NCI-H82 (cell line): ENCODE measurements at regions not wholly inside any gene's neighbourhood (a gene's known extent, or its start where the extent isn't known, plus 50 kb on each side); places are given as distances from the start of the nearest gene placed in this dataset.
"Not testable (repeated sequence)": the region's sequence is repeated elsewhere in the genome, so short reads cannot be mapped to it uniquely, and the experiment has no call there.

Source experiments
- DNase-seq: peaks from one replicate; lab custom pipeline; 2025; lab: John Stamatoyannopoulos, UW

GRCh38 chr9:129561594-129562281, 59.2 kb downstream of the C9orf50 start:
- no peak for DNase-seq

GRCh38 chr9:129560881-129561306, 60.0 kb downstream of the C9orf50 start:
- no peak for DNase-seq

DNA sequence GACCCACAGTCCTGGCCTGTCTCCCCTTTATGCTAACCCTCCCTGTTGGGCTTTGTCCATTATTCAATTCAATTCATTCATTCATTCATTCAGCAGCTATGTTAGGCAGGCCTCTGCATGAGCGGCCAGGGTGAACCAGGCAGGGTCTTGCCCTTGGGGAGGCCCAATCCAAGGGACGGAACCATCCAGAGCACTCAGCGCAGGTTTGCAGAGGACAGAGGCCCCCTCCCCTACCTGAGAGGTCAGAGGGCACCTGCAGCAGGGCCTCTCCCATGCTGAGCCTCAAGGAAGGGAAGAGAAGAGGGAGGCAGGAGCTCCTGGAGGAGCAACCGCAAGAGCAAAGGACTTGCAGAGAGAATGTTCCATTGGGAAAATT, 61.4 kb downstream of the C9orf50 start:
- no peak for DNase-seq

- DNase-seq, result peak; percentile 87
Measured at GRCh38 chr9:129558551-129559505, 62.1 kb downstream of the C9orf50 start.

GRCh38 chr9:129558063-129558550, 62.8 kb downstream of the C9orf50 start:
- no peak for DNase-seq

- DNase-seq, result peak; percentile 90
Measured at GRCh38 chr9:129557192-129558036, 63.5 kb downstream of the C9orf50 start.

DNA sequence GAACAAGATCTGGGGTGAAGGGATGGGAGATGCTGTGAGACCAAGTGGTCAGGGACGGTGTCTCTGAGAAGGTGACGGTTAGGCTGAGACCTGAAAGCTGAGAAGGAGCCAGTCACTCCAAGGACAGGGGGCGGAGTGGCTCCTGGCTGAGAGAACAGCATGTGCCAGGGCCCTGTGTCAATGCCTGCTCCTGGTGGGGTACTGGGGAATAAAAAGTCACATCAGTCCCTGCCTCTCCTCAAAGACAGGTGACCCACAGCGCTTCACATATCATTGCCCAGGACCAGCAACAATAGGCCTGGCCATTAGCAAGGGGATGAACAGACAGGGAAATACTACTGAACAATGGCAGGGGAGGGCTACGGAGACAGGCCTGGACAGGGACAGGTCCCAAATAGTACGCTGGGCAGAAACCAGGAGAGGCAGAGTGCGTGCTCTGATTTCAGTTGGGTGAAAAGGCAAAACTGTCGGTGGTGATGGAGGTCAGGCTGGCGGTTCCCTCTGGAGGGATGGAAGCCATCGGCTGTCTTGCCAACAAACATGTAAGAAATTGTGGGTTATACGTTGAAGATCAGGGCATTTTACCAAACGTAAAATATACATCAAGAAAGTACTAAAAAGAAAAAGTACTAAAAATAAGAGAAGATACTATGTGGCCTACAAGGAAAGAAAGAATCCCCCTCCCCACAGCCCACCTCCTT, 64.3 kb downstream of the C9orf50 start:
- DNase-seq, result no peak

GRCh38 chr9:129555512-129556215, 65.2 kb downstream of the C9orf50 start:
- DNase-seq, result no peak

- peak; percentile 84 for DNase-seq
Measured at GRCh38 chr9:129554649-129555048, 66.3 kb downstream of the C9orf50 start.

DNA sequence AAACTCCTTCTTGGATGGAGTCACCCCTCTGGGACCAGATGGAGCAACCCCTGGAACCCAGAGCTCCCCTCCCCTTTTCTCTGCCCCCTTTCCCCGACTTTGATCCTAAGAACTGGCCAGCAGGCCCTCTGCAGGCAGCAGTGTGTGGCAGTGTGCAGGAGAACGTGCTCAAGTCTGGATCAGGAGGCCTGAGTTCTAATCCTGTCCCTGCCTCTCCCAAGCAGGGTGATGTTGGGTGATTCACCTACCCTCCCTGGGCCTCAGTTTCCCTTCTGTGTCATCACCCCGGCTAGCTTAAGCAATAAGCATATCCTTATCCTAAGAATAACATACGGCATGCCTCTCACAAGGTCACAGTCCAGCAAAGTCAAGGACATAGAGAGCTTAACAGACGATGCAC, 67.6 kb downstream of the C9orf50 start:
- DNase-seq, result peak; percentile 89

DNA sequence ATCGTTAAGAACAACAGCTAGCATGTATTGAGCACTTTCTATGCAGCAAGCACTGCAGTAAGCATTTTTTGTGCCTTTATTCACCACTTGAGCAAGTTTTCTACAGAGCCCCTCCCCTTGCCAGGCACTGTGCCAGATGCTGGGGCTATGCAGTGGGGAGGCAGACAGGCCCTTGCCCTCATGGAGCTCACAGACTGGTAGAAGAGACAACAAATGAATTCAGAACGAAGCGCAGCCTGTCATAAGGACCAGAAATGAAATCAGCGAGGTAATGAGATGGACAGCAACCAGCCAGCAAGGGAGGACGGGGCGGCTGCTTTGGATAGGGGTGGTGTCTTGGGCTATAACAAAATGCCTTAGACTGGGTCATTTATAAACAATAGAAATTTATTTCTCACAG, 68.8 kb downstream of the C9orf50 start:
- DNase-seq, result no peak

- DNase-seq, result no peak
Measured at GRCh38 chr9:129551393-129551973, 69.4 kb downstream of the C9orf50 start.

DNA sequence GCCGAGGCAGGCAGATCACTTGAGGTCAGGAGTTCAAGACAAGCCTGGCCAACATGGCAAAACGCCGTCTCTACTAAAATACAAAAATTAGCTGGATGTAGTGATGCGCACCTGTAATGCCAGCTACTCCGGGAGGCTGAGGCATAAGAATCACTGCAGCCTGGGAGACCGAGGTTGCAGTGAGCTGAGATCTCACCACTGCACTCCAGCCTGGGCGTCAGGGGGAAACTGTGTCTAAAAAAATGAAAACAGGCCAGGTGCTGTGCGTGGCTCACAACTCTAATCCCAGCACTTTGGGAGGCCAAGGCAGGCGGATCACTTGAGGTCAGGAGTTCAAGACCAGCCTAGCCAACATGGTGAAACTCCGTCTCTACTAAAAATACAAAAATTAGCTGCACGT, 69.9 kb downstream of the C9orf50 start:
- not testable (repeated sequence) for DNase-seq

DNA sequence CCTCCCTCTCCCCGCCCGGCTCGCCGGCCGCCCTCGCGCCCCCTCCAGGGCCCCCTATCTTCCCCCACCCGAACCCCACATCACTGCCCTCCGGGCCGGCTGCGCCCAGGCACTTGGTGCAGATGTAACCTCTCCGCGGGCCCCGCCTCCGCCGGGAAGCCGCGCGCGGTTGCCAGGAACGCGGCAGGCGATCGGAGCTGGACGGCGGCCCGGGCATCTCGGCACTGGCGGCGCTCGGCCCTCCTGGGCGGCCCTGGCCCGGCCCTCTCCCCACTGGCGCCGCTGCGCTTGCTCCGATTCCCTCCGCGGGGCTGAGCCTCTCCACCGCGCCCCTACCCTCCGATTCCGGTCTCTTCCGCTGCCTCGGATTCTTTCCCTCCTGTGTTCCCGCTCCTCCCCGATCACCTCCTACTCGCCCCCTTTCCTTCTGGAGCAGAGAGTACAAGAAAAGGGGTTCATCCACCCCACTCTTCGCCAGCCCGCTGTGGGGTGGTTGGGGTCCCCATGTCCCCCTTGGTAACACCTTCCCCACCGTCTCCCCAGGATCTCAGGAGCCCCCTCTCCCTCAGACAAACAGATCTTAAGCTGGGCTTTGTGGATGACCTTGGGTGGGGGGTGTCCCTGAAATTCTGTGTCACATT, 70.6 kb downstream of the C9orf50 start:
- no peak for DNase-seq

- DNase-seq, result no peak
Measured at GRCh38 chr9:129549684-129550083, 71.2 kb downstream of the C9orf50 start.

DNA sequence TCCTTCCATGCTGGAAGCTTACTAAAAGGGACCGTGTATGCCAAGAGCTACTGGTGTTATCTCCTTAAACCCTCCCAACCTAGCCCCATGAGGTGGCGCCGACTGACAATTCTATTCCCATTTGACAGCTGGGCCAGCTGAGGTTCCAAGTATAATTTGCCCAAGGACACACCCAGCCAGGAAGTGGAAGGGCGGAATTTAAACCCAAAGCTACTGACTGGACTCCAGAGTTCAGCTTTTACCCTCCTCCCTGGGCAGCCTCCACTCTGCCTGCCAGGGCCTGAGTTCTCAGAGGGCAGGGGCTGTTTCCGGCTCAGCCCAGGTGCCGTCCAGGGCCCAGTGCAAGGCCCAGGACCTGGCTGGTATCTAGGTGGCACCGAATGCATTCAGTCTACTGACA, 71.8 kb downstream of the C9orf50 start:
- no peak for DNase-seq

- no peak for DNase-seq
Measured at GRCh38 chr9:129548571-129549135, 72.2 kb downstream of the C9orf50 start.

- DNase-seq, result no peak
Measured at GRCh38 chr9:129547869-129548570, 72.9 kb downstream of the C9orf50 start.

DNA sequence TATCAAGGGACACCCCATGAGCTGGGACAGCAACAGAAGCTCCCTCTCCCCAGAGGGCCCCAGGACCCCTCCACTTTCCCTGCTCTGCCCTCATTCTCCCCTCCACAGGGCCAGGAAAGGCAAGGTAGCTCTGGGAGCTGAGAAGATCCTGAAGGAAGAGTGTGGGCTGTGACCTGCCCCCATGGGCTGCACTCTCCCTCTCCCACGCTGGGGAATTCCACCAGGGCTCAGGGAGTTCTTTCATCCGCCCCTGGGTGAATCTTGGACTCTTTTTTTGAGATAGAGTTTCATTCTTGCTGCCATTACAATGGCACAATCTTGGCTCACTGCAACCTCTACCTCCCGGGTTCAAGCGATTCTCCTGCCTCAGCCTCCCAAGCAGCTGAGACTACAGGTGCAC, 73.8 kb downstream of the C9orf50 start:
- no peak for DNase-seq
